Sigmoid colon (tissue), 6 donors: ENCODE measurements at regions not wholly inside any gene's neighbourhood (a gene's known extent, or its start where the extent isn't known, plus 50 kb on each side); places are given as distances from the start of the nearest gene placed in this dataset.

Source experiments
- DNase-seq: peaks from one replicate; pipeline ENCODE4 v3.0.0-alpha.2; 2019
- H3K27ac ChIP-seq, 4 donors: fragments of 200-600 bp; sonication (generic); one replicate each; pipeline ENCODE4 v1.5.1; 2016 to 2019; ENCODE audit warnings: mild to moderate bottlenecking in 1 of 4
- H3K27me3 ChIP-seq, 3 donors: fragments of 200-600 bp; sonication (generic); one replicate each; pipeline ENCODE4 v1.5.1; 2019; ENCODE audit warnings: mild to moderate bottlenecking in 1 of 3
- H3K36me3 ChIP-seq, 4 donors: fragments of 200-600 bp; sonication (generic); one replicate each; pipeline ENCODE4 v1.5.1; 2016 to 2019
- H3K4me1 ChIP-seq, 4 donors: fragments of 200-600 bp; sonication (generic); one replicate each; pipeline ENCODE4 v1.5.1; 2017 to 2019
- H3K4me3 ChIP-seq, 4 donors: fragments of 200-600 bp; sonication (generic); one replicate each; pipeline ENCODE4 v1.5.1; 2017 to 2019; ENCODE audit warnings: mild to moderate bottlenecking in 2 of 4, moderate library complexity in 1 of 4
- H3K9me3 ChIP-seq, 4 donors: fragments of 200-600 bp in 3 of 4; sonication (generic) in 3 of 4; one replicate each; pipeline versions ENCODE4 v1.5.1 to v1.6.1; 2013 to 2019
- CTCF ChIP-seq, 4 experiments: fragments of 450-650 bp in 3 of 4; fragments of 200-600 bp in 1 of 4; IDR thresholded peaks; one replicate each; pipeline ENCODE4 v1.5.1; 2016 to 2019; ENCODE audit warnings: antibody characterized with exemption in 4 of 4, mild to moderate bottlenecking in 3 of 4, moderate library complexity in 2 of 4
- EP300 ChIP-seq, 4 donors: sonication (generic); formaldehyde crosslinking; IDR thresholded peaks; one replicate each; pipeline ENCODE4 v1.6.1; 2017; ENCODE audit warnings: antibody characterized with exemption in 4 of 4
- POLR2A ChIP-seq, 2 donors: fragments of 450-650 bp; IDR thresholded peaks; one replicate each; pipeline ENCODE4 v1.6.1; 2016; ENCODE audit warnings: antibody characterized with exemption in 2 of 2, mild to moderate bottlenecking in 2 of 2, moderate library complexity in 2 of 2
- POLR2AphosphoS5 ChIP-seq, 4 donors: sonication (generic); formaldehyde crosslinking; IDR thresholded peaks; one replicate each; pipeline ENCODE4 v1.6.1; 2017; ENCODE audit warnings: antibody characterized with exemption in 4 of 4
- WGBS, 2 donors: extraction: QIAGEN DNeasy Blood & Tissue Kit; methylation state at CpG; one replicate each; pipeline ENCODE4 v1.1.7; 2013; 5-methylcytosine and 5-hydroxymethylcytosine counted together
- intact Hi-C: fragments of 100-400 bp; cut with DNase I; formaldehyde crosslinking; loops from one replicate; pipeline ENCODE4 v1.15.1; 2023
- donor health status: healthy with polysubstance abuse.
- donor health status: healthy.

GRCh38 chr13:97520061-97520460 lies 86.1 kb downstream of the RAP2A start:
- Histone ChIP-seq H3K36me3 (no peaks in the 10 kb centered on the region), H3K4me3 (no peak overlapping the region), H3K27ac (no peak overlapping the region), H3K9me3 (no peaks in the 10 kb centered on the region), H3K27me3 (no peaks in the 10 kb centered on the region), H3K4me1 (no peaks in the 10 kb centered on the region)
- 63 to 87% methylated on average over 1 of the region's 1 CpG for WGBS, 2 donors
- DNase-seq: no peak
- intact Hi-C loops: no loop called here
- no peak for TF ChIP-seq EP300 (IDR thresholded peaks at IDR 0.05)
- no peak for TF ChIP-seq POLR2AphosphoS5 (IDR thresholded peaks at IDR 0.05)
- no peak for TF ChIP-seq POLR2A (IDR thresholded peaks at IDR 0.05)
- TF ChIP-seq CTCF (IDR thresholded peaks at IDR 0.05): no peak

GRCh38 chr13:97520866-97521265 lies 86.9 kb downstream of the RAP2A start:
- Histone ChIP-seq H3K27ac (no peak overlapping the region), H3K4me1 (no peaks in the 10 kb centered on the region), H3K27me3 (no peaks in the 10 kb centered on the region), H3K9me3 (no peaks in the 10 kb centered on the region), H3K36me3 (no peaks in the 10 kb centered on the region), H3K4me3 (no peak overlapping the region)
- intact Hi-C loops: no loop called here
- WGBS, 2 donors: 72 to 90% methylated on average over 2 of the region's 2 CpGs
- no peak for DNase-seq
- TF ChIP-seq CTCF (IDR thresholded peaks at IDR 0.05) (no peak), POLR2A (IDR thresholded peaks at IDR 0.05) (no peak), POLR2AphosphoS5 (IDR thresholded peaks at IDR 0.05) (no peak), EP300 (IDR thresholded peaks at IDR 0.05) (no peak)

- no peak overlapping the region for H3K27ac ChIP-seq
- H3K4me3 ChIP-seq: no peak overlapping the region
- no peaks in the 10 kb centered on the region for H3K36me3 ChIP-seq
- H3K9me3 ChIP-seq: no peaks in the 10 kb centered on the region
- H3K4me1 ChIP-seq: no peaks in the 10 kb centered on the region
- no peak for DNase-seq
- no peak for TF ChIP-seq POLR2A (IDR thresholded peaks at IDR 0.05)
- TF ChIP-seq CTCF (IDR thresholded peaks at IDR 0.05): no peak
- TF ChIP-seq POLR2AphosphoS5 (IDR thresholded peaks at IDR 0.05): no peak
- no peak for TF ChIP-seq EP300 (IDR thresholded peaks at IDR 0.05)
- WGBS, 2 donors: 70 to 82% methylated on average over 2 of the region's 2 CpGs
- H3K27me3 ChIP-seq: no peaks in the 10 kb centered on the region
- intact Hi-C loops: no loop called here
Observed at GRCh38 chr13:97521726-97522125, 87.8 kb downstream of the RAP2A start.

GRCh38 chr13:97522243-97522642 lies 88.3 kb downstream of the RAP2A start:
- no peaks in the 10 kb centered on the region for H3K36me3 ChIP-seq
- TF ChIP-seq CTCF (IDR thresholded peaks at IDR 0.05) (no peak), EP300 (IDR thresholded peaks at IDR 0.05) (no peak), POLR2A (IDR thresholded peaks at IDR 0.05) (no peak), POLR2AphosphoS5 (IDR thresholded peaks at IDR 0.05) (no peak)
- H3K4me1 ChIP-seq: no peaks in the 10 kb centered on the region
- H3K4me3 ChIP-seq: no peak overlapping the region
- H3K27me3 ChIP-seq: no peaks in the 10 kb centered on the region
- intact Hi-C loops: no loop called here
- no peaks in the 10 kb centered on the region for H3K9me3 ChIP-seq
- 74 to 87% methylated on average over 2 of the region's 2 CpGs for WGBS, 2 donors
- DNase-seq: no peak
- H3K27ac ChIP-seq: no peak overlapping the region

- H3K27ac ChIP-seq: no peak overlapping the region
- 85 to 88% methylated on average over 2 of the region's 2 CpGs for WGBS, 2 donors
- no peak for TF ChIP-seq CTCF (IDR thresholded peaks at IDR 0.05)
- TF ChIP-seq POLR2A (IDR thresholded peaks at IDR 0.05): no peak
- TF ChIP-seq POLR2AphosphoS5 (IDR thresholded peaks at IDR 0.05): no peak
- no peak for TF ChIP-seq EP300 (IDR thresholded peaks at IDR 0.05)
- intact Hi-C loops: no loop called here
- no peaks in the 10 kb centered on the region for H3K36me3 ChIP-seq
- H3K4me3 ChIP-seq: no peak overlapping the region
- H3K27me3 ChIP-seq: no peaks in the 10 kb centered on the region
- no peaks in the 10 kb centered on the region for H3K9me3 ChIP-seq
- no peak for DNase-seq
- H3K4me1 ChIP-seq: no peaks in the 10 kb centered on the region
Observed at GRCh38 chr13:97526556-97526955, 92.6 kb downstream of the RAP2A start.
